A673 (cell line): ENCODE measurements at regions not wholly inside any gene's neighbourhood (a gene's known extent, or its start where the extent isn't known, plus 50 kb on each side); places are given as distances from the start of the nearest gene placed in this dataset.

Experiments
- BruUV-seq: library from RNA; stranded (reverse); fragments of 400-500 nt; replicated peaks from 2 replicates; lab custom pipeline; 2021; lab: Mats Ljungman, UMichigan
- CTCF ChIA-PET: fragments of 300-600 bp; sonication (Branson Sonifier 250); formaldehyde crosslinking; loops from one replicate; lab custom pipeline; 2022; ENCODE audit warnings: antibody characterized with exemption; lab: Charles Lee
- POLR2A ChIA-PET: fragments of 300-600 bp; sonication (Branson Sonifier 250); formaldehyde crosslinking; loops from one replicate; lab custom pipeline; 2022; ENCODE audit warnings: antibody characterized with exemption; ENCODE audit not compliant: low non-redundant PET; lab: Charles Lee
- DNase-seq: peaks from one replicate; pipeline ENCODE4 v3.0.0-alpha.2; 2015; ENCODE audit warnings: low spot score
- H3K27ac ChIP-seq: fragments of 200-600 bp; sonication (generic); 2 replicates; pipeline ENCODE4 v1.5.1; 2016; ENCODE audit warnings: mixed run types, low read depth, mild to moderate bottlenecking, mixed read lengths, antibody characterized with exemption, low read length; ENCODE audit not compliant: poor library complexity, severe bottlenecking
- H3K27me3 ChIP-seq: fragments of 200-600 bp; sonication (generic); replicated peaks from 2 replicates; pipeline ENCODE4 v1.6.1; 2017; ENCODE audit warnings: mixed run types, low read depth, mild to moderate bottlenecking, mixed read lengths, antibody characterized with exemption, low read length; ENCODE audit not compliant: insufficient read depth, poor library complexity
- H3K36me3 ChIP-seq: fragments of 200-600 bp; sonication (generic); 2 replicates; pipeline ENCODE4 v1.6.1; 2016; ENCODE audit warnings: mixed run types, mild to moderate bottlenecking, mixed read lengths, antibody characterized with exemption, low read length; ENCODE audit not compliant: insufficient read depth, poor library complexity, severe bottlenecking
- H3K4me1 ChIP-seq: fragments of 200-600 bp; sonication (generic); 2 replicates; pipeline ENCODE4 v1.6.1; 2017; ENCODE audit warnings: mixed run types, mild to moderate bottlenecking, mixed read lengths, antibody characterized with exemption, low read length; ENCODE audit not compliant: insufficient read depth, poor library complexity, severe bottlenecking
- H3K4me3 ChIP-seq: fragments of 200-600 bp; sonication (generic); 2 replicates; pipeline ENCODE4 v1.5.1; 2016; ENCODE audit warnings: low read depth, mixed run types, mild to moderate bottlenecking, mixed read lengths, low read length; ENCODE audit not compliant: poor library complexity, severe bottlenecking
- H3K9me3 ChIP-seq: fragments of 200-600 bp; sonication (generic); 2 replicates; pipeline ENCODE4 v1.6.1; 2016; ENCODE audit warnings: mixed run types, low read depth, mild to moderate bottlenecking, mixed read lengths, antibody characterized with exemption, low read length; ENCODE audit not compliant: poor library complexity, severe bottlenecking
- CTCF ChIP-seq: fragments of 300-800, 200-600 bp; sonication (generic); conservative IDR thresholded peaks from 2 replicates; pipeline ENCODE4 v1.5.1; 2017; ENCODE audit warnings: low read depth, mild to moderate bottlenecking, antibody characterized with exemption, low read length, moderate library complexity, mixed read lengths
- EZH2 ChIP-seq: fragments of 200-600 bp; sonication (generic); IDR thresholded peaks from 2 replicates; pipeline ENCODE4 v1.6.1; 2017; ENCODE audit warnings: borderline replicate concordance, low read depth, mild to moderate bottlenecking, mixed read lengths, antibody characterized with exemption, low read length; ENCODE audit not compliant: poor library complexity, severe bottlenecking
- intact Hi-C: fragments of 100-400 bp; cut with micrococcal nuclease; formaldehyde crosslinking; loops from one replicate; pipeline ENCODE4 v1.10.0; 2022; ENCODE audit not compliant: unreplicated experiment

DNA sequence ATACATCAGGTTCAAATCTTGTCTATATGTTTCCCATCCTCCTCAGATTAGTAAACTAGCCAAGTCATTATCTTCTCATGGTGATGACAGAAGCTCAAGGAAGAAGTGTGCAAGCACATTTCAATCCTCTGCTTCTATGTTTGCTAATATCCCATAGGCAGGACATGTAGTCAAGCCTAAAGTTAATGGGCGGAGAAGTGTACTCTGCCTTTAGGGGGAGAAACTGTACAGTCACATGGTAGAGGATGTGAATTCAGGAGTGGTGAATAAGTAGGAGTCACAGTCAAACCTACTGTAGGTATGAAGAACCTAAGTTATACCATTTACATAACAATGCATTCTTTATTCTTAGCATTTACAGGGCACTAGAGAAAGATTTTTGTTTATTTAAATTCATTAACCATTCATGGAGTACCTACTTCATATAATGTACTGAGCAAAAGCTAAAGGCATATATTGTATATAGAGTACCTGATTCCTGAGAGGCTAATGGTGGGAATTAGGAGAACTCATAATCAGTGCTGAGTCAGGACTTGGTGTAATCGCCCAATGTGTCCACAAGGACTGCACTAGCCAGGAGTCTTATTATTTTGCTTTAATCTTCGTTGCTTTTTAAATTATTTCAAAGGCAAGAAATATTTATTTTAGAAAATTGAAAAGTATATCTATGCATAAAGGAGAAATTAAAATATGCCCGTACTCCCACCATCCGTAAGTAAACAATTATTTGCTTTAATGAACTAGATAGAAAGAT is 394.3 kb upstream of the ETAA1 start:
- no peaks in the 10 kb centered on the region for H3K27me3 ChIP-seq
- no peak overlapping the region for H3K27ac ChIP-seq
- no peak for TF ChIP-seq EZH2
- TF ChIP-seq CTCF: peak; percentile 28; the same call in 1 of the 2 replicates
- no peak overlapping the region for H3K4me3 ChIP-seq
- DNase-seq: no peak
- no TSS peak for BruUV-seq
- POLR2A ChIA-PET: no interaction called here
- CTCF ChIA-PET: no interaction called here
- no peaks in the 10 kb centered on the region for H3K9me3 ChIP-seq
- intact Hi-C loops: no loop called here
- H3K4me1 ChIP-seq: peaks cover 10% of the 10 kb centered on the region
- H3K36me3 ChIP-seq: no peaks in the 10 kb centered on the region

GRCh38 chr2:67006373-67006960 is 390.7 kb upstream of the ETAA1 start:
- ChIA-PET CTCF (no interaction called here), POLR2A (interaction anchor here (0.6 kb wide), 1 partner anchor 38 kb away, joined by 8 read pairs; no protein-coding TSS in a partner anchor)
- H3K36me3 ChIP-seq: no peaks in the 10 kb centered on the region
- no peak for DNase-seq
- H3K4me1 ChIP-seq: peaks cover 17% of the 10 kb centered on the region
- intact Hi-C loops: no loop called here
- H3K9me3 ChIP-seq: no peaks in the 10 kb centered on the region
- BruUV-seq: no TSS peak
- no peak for TF ChIP-seq EZH2
- no peak for TF ChIP-seq CTCF
- H3K27me3 ChIP-seq: no peaks in the 10 kb centered on the region
- no peak overlapping the region for H3K27ac ChIP-seq
- no peak overlapping the region for H3K4me3 ChIP-seq

DNA sequence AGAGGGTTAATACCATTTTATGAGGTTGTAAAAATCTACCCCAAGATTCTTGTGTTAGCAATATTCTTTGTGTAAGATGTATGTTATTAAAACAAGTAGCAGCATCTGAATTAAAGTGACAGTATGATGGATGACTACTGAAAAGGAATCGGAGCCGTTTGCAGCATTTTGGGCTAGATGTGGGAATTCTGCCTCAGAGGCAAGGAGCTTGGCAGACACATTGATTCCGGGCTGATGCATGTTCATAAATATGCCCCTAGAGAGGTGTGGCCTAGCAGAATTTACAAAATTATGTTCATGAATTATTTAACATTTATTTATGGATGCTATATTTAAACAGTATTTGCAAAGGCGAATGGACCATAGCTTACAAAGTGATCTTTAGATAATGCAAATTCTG is 389.0 kb upstream of the ETAA1 start:
- intact Hi-C loops: no loop called here
- H3K4me1 ChIP-seq: peaks cover 17% of the 10 kb centered on the region
- no peak for DNase-seq
- H3K4me3 ChIP-seq: no peak overlapping the region
- BruUV-seq: no TSS peak
- no peaks in the 10 kb centered on the region for H3K9me3 ChIP-seq
- H3K36me3 ChIP-seq: no peaks in the 10 kb centered on the region
- H3K27ac ChIP-seq: no peak overlapping the region
- POLR2A ChIA-PET: no interaction called here
- CTCF ChIA-PET: no interaction called here
- H3K27me3 ChIP-seq: no peaks in the 10 kb centered on the region
- no peak for TF ChIP-seq CTCF
- no peak for TF ChIP-seq EZH2
